ENCODE measurements at regions not wholly inside any gene's neighbourhood (a gene's known extent, or its start where the extent isn't known, plus 50 kb on each side); places are given as distances from the start of the nearest gene placed in this dataset.
A peak's percentile ranks its signal among the peaks of the same experiment; 100 is the strongest.

GRCh38 chr1:39129514-39129913, 75.0 kb upstream of the MACF1 start:
- H3K4me3 ChIP-seq (replicated peaks; ENCODE audit: low read depth, low read length): no peak overlapping the region
- TF ChIP-seq CTCF (IDR thresholded peaks at IDR 0.05; ENCODE audit: insufficient read depth, low read length, poor library complexity, severe bottlenecking): peak; percentile 30
- DNase-seq (ENCODE audit: extremely low read depth, insufficient read length): no peak
- H3K27me3 ChIP-seq (replicated peaks; ENCODE audit: control insufficient read depth, insufficient read depth, low read length): no peaks in the 10 kb centered on the region
- peaks cover 1% of the 10 kb centered on the region; the same call in 1 of the 2 replicates for H3K36me3 ChIP-seq (ENCODE audit: control insufficient read depth, insufficient read depth, low read length)

- H3K27me3 ChIP-seq (replicated peaks; ENCODE audit: control insufficient read depth, insufficient read depth, low read length): no peaks in the 10 kb centered on the region
- TF ChIP-seq CTCF (IDR thresholded peaks at IDR 0.05; ENCODE audit: insufficient read depth, low read length, poor library complexity, severe bottlenecking): no peak
- no peak for DNase-seq (ENCODE audit: extremely low read depth, insufficient read length)
- no peak overlapping the region for H3K4me3 ChIP-seq (replicated peaks; ENCODE audit: low read depth, low read length)
- H3K36me3 ChIP-seq (ENCODE audit: control insufficient read depth, insufficient read depth, low read length): peaks cover 1% of the 10 kb centered on the region; the same call in 1 of the 2 replicates
These were observed 74.2 kb upstream of the MACF1 start for GRCh38 chr1:39130325-39130724.

GRCh38 chr1:39131940-39132339, 72.6 kb upstream of the MACF1 start:
- Histone ChIP-seq H3K36me3 (ENCODE audit: control insufficient read depth, insufficient read depth, low read length) (peaks cover 1% of the 10 kb centered on the region; the same call in 1 of the 2 replicates), H3K27me3 (replicated peaks; ENCODE audit: control insufficient read depth, insufficient read depth, low read length) (no peaks in the 10 kb centered on the region), H3K4me3 (replicated peaks; ENCODE audit: low read depth, low read length) (no peak overlapping the region)
- no peak for DNase-seq (ENCODE audit: extremely low read depth, insufficient read length)
- no peak for TF ChIP-seq CTCF (IDR thresholded peaks at IDR 0.05; ENCODE audit: insufficient read depth, low read length, poor library complexity, severe bottlenecking)

- no peak for TF ChIP-seq CTCF (IDR thresholded peaks at IDR 0.05; ENCODE audit: insufficient read depth, low read length, poor library complexity, severe bottlenecking)
- Histone ChIP-seq H3K27me3 (replicated peaks; ENCODE audit: control insufficient read depth, insufficient read depth, low read length) (no peaks in the 10 kb centered on the region), H3K4me3 (replicated peaks; ENCODE audit: low read depth, low read length) (no peak overlapping the region), H3K36me3 (ENCODE audit: control insufficient read depth, insufficient read depth, low read length) (peaks cover 1% of the 10 kb centered on the region; the same call in 1 of the 2 replicates)
- no peak for DNase-seq (ENCODE audit: extremely low read depth, insufficient read length)
These were observed 71.8 kb upstream of the MACF1 start for GRCh38 chr1:39132505-39133339.

- no peak for TF ChIP-seq CTCF (IDR thresholded peaks at IDR 0.05; ENCODE audit: insufficient read depth, low read length, poor library complexity, severe bottlenecking)
- Histone ChIP-seq H3K36me3 (ENCODE audit: control insufficient read depth, insufficient read depth, low read length) (peaks cover 1% of the 10 kb centered on the region; the same call in 1 of the 2 replicates), H3K4me3 (replicated peaks; ENCODE audit: low read depth, low read length) (no peak overlapping the region), H3K27me3 (replicated peaks; ENCODE audit: control insufficient read depth, insufficient read depth, low read length) (no peaks in the 10 kb centered on the region)
- no peak for DNase-seq (ENCODE audit: extremely low read depth, insufficient read length)
These were observed 71.2 kb upstream of the MACF1 start for GRCh38 chr1:39133340-39133684.

Measured in GM06990 (cell line).